Spleen (tissue), 11 donors: ENCODE measurements at regions not wholly inside any gene's neighbourhood (a gene's known extent, or its start where the extent isn't known, plus 50 kb on each side); places are given as distances from the start of the nearest gene placed in this dataset.

Source experiments
- DNase-seq: peaks from one replicate; pipeline ENCODE4 v3.0.0-alpha.2; 2020
- H3K27ac ChIP-seq, 8 donors: fragments of 200-600 bp; sonication (generic) in 7 of 8; 1 replicate in 4 of 8; 2 replicates in 4 of 8; pipeline versions ENCODE4 v1.5.0 to v1.8.0; 2016 to 2021; ENCODE audit warnings: inconsistent platforms in 4 of 8, mild to moderate bottlenecking in 4 of 8, moderate library complexity in 1 of 8
- H3K27me3 ChIP-seq, 7 donors: fragments of 200-600 bp; sonication (generic) in 6 of 7; replicated peaks in 1 of 7; 1 replicate in 4 of 7; 2 replicates in 3 of 7; pipeline versions ENCODE4 v1.5.0 to v1.8.0; 2016 to 2021; ENCODE audit warnings: inconsistent platforms in 3 of 7, mild to moderate bottlenecking in 1 of 7
- H3K36me3 ChIP-seq, 6 donors: fragments of 200-600 bp; sonication (generic) in 5 of 6; 1 replicate in 4 of 6; 2 replicates in 2 of 6; pipeline versions ENCODE4 v1.5.0 to v1.8.0; 2016 to 2021; ENCODE audit warnings: inconsistent platforms in 2 of 6
- H3K4me1 ChIP-seq, 6 donors: fragments of 200-600 bp; sonication (generic) in 5 of 6; 1 replicate in 3 of 6; 2 replicates in 3 of 6; pipeline versions ENCODE4 v1.5.0 to v1.8.0; 2016 to 2021; ENCODE audit warnings: inconsistent platforms in 3 of 6
- H3K4me3 ChIP-seq, 8 donors: fragments of 200-600 bp; sonication (generic) in 7 of 8; 1 replicate in 4 of 8; 2 replicates in 4 of 8; pipeline versions ENCODE4 v1.5.0 to v1.8.0; 2016 to 2021; ENCODE audit warnings: inconsistent platforms in 4 of 8, mild to moderate bottlenecking in 4 of 8, moderate library complexity in 2 of 8
- H3K9me3 ChIP-seq, 8 donors: fragments of 200-600 bp; sonication (generic) in 7 of 8; 1 replicate in 4 of 8; 2 replicates in 4 of 8; pipeline versions ENCODE4 v1.5.0 to v1.8.0; 2016 to 2021; ENCODE audit warnings: inconsistent platforms in 4 of 8
- CTCF ChIP-seq, 11 experiments: fragments of 200-600 bp in 7 of 11; fragments of 450-650 bp in 4 of 11; sonication (generic) in 4 of 11; IDR thresholded peaks in 8 of 11; conservative IDR thresholded peaks in 3 of 11; 1 replicate in 7 of 11; 2 replicates in 4 of 11; pipeline versions ENCODE4 v1.4.0 to v1.8.0; 2016 to 2021; ENCODE audit warnings: antibody characterized with exemption in 11 of 11, inconsistent platforms in 4 of 11, mild to moderate bottlenecking in 1 of 11
- POLR2A ChIP-seq, 3 donors: fragments of 450-650 bp; IDR thresholded peaks; one replicate each; pipeline ENCODE4 v1.5.1; 2017; ENCODE audit warnings: antibody characterized with exemption in 3 of 3, mild to moderate bottlenecking in 1 of 3
- POLR2AphosphoS5 ChIP-seq, 3 donors: sonication (generic); formaldehyde crosslinking; IDR thresholded peaks; one replicate each; pipeline ENCODE4 v1.5.1; 2017; ENCODE audit warnings: antibody characterized with exemption in 3 of 3
- WGBS, 5 donors: extraction: QIAGEN DNeasy Blood & Tissue Kit in 3 of 5; methylation state at CpG; one replicate each; pipeline versions ENCODE4 v1.1.5 to v1.1.7; 2013 to 2018; 5-methylcytosine and 5-hydroxymethylcytosine counted together
- intact Hi-C: fragments of 100-400 bp; cut with DNase I; formaldehyde crosslinking; loops from one replicate; pipeline ENCODE4 v1.15.0; 2023; ENCODE audit warnings: low total_unique reads
- donor health status: healthy with polysubstance abuse.
- donor health status: DM: no; HTN: no; CAD: no; lungs with moderate emphysema.
- donor health status: DM: no; HTN: no; CAD: no.
- donor health status: Bipolar disorder and iron deficiency.
- donor health status: healthy.
- donor health status: DM: no; HTN: no; CAD: no.
- donor health status: DM: yes; HTN: yes; CAD: no.

DNA sequence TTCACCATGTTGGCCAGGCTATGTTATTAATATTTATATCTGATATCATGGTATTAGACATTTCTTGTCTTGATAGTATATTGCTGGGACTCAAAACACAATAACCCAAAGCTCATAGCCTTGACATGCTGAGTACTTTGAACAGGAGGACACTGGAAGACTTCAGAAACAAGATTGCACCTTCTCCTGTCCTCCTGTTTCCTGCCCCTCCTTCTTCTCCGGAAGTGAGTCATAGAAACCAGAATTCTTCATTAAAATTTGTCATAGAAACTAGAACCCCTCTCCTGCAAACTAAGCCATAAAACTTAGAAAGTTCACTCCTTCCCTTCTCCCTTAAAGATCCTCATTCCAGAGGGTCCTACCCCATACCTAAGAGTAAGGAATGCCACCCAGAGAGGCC lies 400.2 kb downstream of the SLITRK5 start:
- no peak for DNase-seq
- Histone ChIP-seq H3K27ac (no peak overlapping the region), H3K36me3 (no peaks in the 10 kb centered on the region), H3K4me3 (no peak overlapping the region), H3K4me1 (no peaks in the 10 kb centered on the region), H3K9me3 (peaks cover 0 to 3% (median 0%) of the 10 kb centered on the region in 8 donors), H3K27me3 (no peaks in the 10 kb centered on the region)
- 46 to 86% (median 54%) methylated on average over 1 of the region's 1 CpG for WGBS, 5 donors
- intact Hi-C loops: no loop called here
- TF ChIP-seq CTCF (IDR thresholded peaks at IDR 0.05 in 8 of 11, conservative IDR thresholded peaks at IDR 0.05 in 3 of 11) (no peak), POLR2AphosphoS5 (IDR thresholded peaks at IDR 0.05) (no peak), POLR2A (IDR thresholded peaks at IDR 0.05) (no peak)

DNA sequence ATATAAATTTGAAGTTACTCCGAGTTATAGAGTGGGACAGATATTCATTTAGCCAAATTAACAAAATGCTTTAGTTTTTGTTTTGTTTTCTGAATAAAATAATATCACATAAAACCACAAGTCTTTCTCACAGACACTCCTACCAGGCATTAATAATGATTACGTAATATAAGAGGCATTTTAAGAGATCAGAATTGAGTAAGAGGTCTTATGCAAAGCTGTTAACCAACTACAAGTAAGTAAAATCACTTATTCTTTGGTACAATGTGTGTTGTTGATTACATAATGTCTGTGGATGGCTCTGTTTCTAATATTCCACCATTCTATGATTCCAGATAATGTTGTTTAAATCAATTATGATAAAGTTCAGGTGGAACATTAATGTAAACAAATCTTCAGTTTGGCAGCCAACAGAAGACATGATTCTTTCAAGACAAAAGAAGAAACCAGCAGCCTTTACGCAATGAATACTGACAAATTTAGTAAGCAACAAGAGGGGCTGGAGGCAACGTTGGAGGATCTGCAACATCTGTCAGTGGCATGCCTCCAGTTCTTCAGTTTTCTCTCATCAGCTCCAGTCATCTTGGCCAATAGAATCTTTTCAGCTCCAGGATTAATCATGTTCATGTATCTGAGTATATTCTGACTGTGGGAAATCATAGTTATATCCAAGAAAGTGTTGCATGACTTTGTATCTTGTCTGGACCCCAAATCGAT lies 403.8 kb downstream of the SLITRK5 start:
- Histone ChIP-seq H3K4me1 (no peaks in the 10 kb centered on the region), H3K9me3 (peaks cover 0 to 3% (median 0%) of the 10 kb centered on the region in 8 donors), H3K27me3 (no peaks in the 10 kb centered on the region), H3K27ac (no peak overlapping the region), H3K4me3 (no peak overlapping the region), H3K36me3 (no peaks in the 10 kb centered on the region)
- no peak for TF ChIP-seq POLR2AphosphoS5 (IDR thresholded peaks at IDR 0.05)
- no peak for TF ChIP-seq CTCF (IDR thresholded peaks at IDR 0.05 in 8 of 11, conservative IDR thresholded peaks at IDR 0.05 in 3 of 11)
- no peak for TF ChIP-seq POLR2A (IDR thresholded peaks at IDR 0.05)
- WGBS, 5 donors: 62 to 79% (median 67%) methylated on average over 5 of the region's 5 CpGs
- no peak for DNase-seq
- intact Hi-C loops: no loop called here

GRCh38 chr13:88085036-88085435 lies 413.9 kb downstream of the SLITRK5 start:
- H3K4me1 ChIP-seq: no peaks in the 10 kb centered on the region
- H3K9me3 ChIP-seq: no peaks in the 10 kb centered on the region
- no peak for DNase-seq
- H3K36me3 ChIP-seq: no peaks in the 10 kb centered on the region
- no peaks in the 10 kb centered on the region for H3K27me3 ChIP-seq
- no peak overlapping the region for H3K27ac ChIP-seq
- no peak overlapping the region for H3K4me3 ChIP-seq
- TF ChIP-seq POLR2A (IDR thresholded peaks at IDR 0.05) (no peak), CTCF (IDR thresholded peaks at IDR 0.05 in 8 of 11, conservative IDR thresholded peaks at IDR 0.05 in 3 of 11) (no peak), POLR2AphosphoS5 (IDR thresholded peaks at IDR 0.05) (no peak)
- intact Hi-C loops: no loop called here

DNA sequence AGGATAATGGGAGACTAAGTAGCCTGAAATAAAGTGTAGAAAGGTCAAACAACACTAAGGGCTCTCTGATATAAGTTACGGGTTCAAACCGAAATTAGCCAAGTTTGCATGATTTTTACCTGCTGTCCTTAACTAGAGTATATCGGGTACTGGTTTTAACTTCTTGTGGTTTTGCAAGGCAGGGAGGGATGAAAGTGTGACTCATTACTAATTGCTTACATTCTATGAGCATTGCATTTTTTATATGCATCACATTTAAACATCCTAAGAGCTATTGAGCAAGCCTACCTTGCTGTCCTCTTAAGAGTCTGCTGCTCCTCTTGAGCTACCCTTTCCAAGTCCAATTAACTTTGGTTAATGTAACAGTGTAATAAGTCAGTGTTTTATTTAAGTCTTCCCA lies 415.4 kb downstream of the SLITRK5 start:
- WGBS, 5 donors: 83 to 96% (median 90%) methylated on average over 3 of the region's 3 CpGs
- Histone ChIP-seq H3K36me3 (no peaks in the 10 kb centered on the region), H3K4me3 (no peak overlapping the region), H3K4me1 (no peaks in the 10 kb centered on the region), H3K27me3 (no peaks in the 10 kb centered on the region), H3K27ac (no peak overlapping the region), H3K9me3 (no peaks in the 10 kb centered on the region)
- intact Hi-C loops: no loop called here
- no peak for DNase-seq
- TF ChIP-seq POLR2AphosphoS5 (IDR thresholded peaks at IDR 0.05): no peak
- TF ChIP-seq POLR2A (IDR thresholded peaks at IDR 0.05): no peak
- TF ChIP-seq CTCF (IDR thresholded peaks at IDR 0.05 in 8 of 11, conservative IDR thresholded peaks at IDR 0.05 in 3 of 11): no peak
